OCI-LY7 (cell line): ENCODE measurements at regions not wholly inside any gene's neighbourhood (a gene's known extent, or its start where the extent isn't known, plus 50 kb on each side); places are given as distances from the start of the nearest gene placed in this dataset.

Source experiments
- BruUV-seq: library from RNA; stranded (reverse); fragments of 400-500 nt; replicated peaks from 2 replicates; lab custom pipeline; 2021; lab: Mats Ljungman, UMichigan
- CTCF ChIA-PET: fragments of 300-600 bp; sonication (Branson Sonifier 250); formaldehyde crosslinking; loops from one replicate; lab custom pipeline; 2022; ENCODE audit warnings: antibody characterized with exemption; ENCODE audit not compliant: unreplicated experiment; lab: Charles Lee
- POLR2A ChIA-PET: fragments of 300-600 bp; sonication (Branson Sonifier 250); formaldehyde crosslinking; loops from one replicate; lab custom pipeline; 2022; ENCODE audit warnings: antibody characterized with exemption; lab: Charles Lee
- DNase-seq: peaks from one replicate; pipeline ENCODE4 v3.0.0-alpha.2; 2015; ENCODE audit warnings: low spot score
- H2AFZ ChIP-seq: fragments of 200-600 bp; sonication (generic), shearing (Covaris generic); 2 replicates; pipeline ENCODE4 v1.6.1; 2014; ENCODE audit warnings: mild to moderate bottlenecking, antibody characterized with exemption, low read length, moderate library complexity
- H3K27ac ChIP-seq: fragments of 200-600 bp; sonication (generic); 2 replicates; pipeline ENCODE4 v1.5.1; 2014; ENCODE audit warnings: mixed run types, low read depth, mild to moderate bottlenecking, moderate library complexity, low read length, inconsistent platforms; ENCODE audit not compliant: poor library complexity, severe bottlenecking
- H3K36me3 ChIP-seq: fragments of 200-600 bp; sonication (generic); 2 replicates; pipeline ENCODE4 v1.6.1; 2014; ENCODE audit warnings: mild to moderate bottlenecking, antibody characterized with exemption, low read length, moderate library complexity, mixed read lengths; ENCODE audit not compliant: insufficient read depth
- H3K4me1 ChIP-seq: fragments of 200-600 bp; sonication (generic); 2 replicates; pipeline ENCODE4 v1.5.1; 2014; ENCODE audit warnings: mild to moderate bottlenecking, low read length; ENCODE audit not compliant: insufficient read depth, poor library complexity, severe bottlenecking
- H3K4me2 ChIP-seq: fragments of 200-600 bp; sonication (generic); 2 replicates; pipeline ENCODE4 v1.6.1; 2014; ENCODE audit warnings: mild to moderate bottlenecking, low read length
- H3K4me3 ChIP-seq: fragments of 200-600 bp; sonication (generic); 2 replicates; pipeline ENCODE4 v1.5.1; 2014; ENCODE audit warnings: mild to moderate bottlenecking, low read depth, low read length; ENCODE audit not compliant: poor library complexity, severe bottlenecking
- H3K79me2 ChIP-seq: fragments of 200-600 bp; sonication (generic); 2 replicates; pipeline ENCODE4 v1.6.1; 2016; ENCODE audit warnings: low read depth, mild to moderate bottlenecking, low read length, moderate library complexity, mixed read lengths; ENCODE audit not compliant: insufficient read depth
- H3K9me2 ChIP-seq: fragments of 200-600 bp; sonication (generic); 2 replicates; pipeline ENCODE4 v1.6.1; 2016; ENCODE audit warnings: mild to moderate bottlenecking, low read length, mixed read lengths; ENCODE audit not compliant: insufficient read depth
- H3K9me3 ChIP-seq: fragments of 200-600 bp; sonication (generic); 2 replicates; pipeline ENCODE4 v1.6.1; 2014; ENCODE audit warnings: mild to moderate bottlenecking, mixed run types, low read length, mixed read lengths
- H4K20me1 ChIP-seq: fragments of 200-600 bp; sonication (generic); 2 replicates; pipeline ENCODE4 v1.6.1; 2014; ENCODE audit warnings: mild to moderate bottlenecking, antibody characterized with exemption, low read length, moderate library complexity, mixed read lengths; ENCODE audit not compliant: insufficient read depth
- CTCF ChIP-seq: fragments of 200-600 bp; sonication (generic); conservative IDR thresholded peaks from 2 replicates; pipeline ENCODE4 v1.5.1; 2014; ENCODE audit warnings: mild to moderate bottlenecking, antibody characterized with exemption, low read length, moderate library complexity, mixed read lengths
- EZH2phosphoT487 ChIP-seq: fragments of 200-600 bp; sonication (generic); IDR thresholded peaks from 2 replicates; pipeline ENCODE4 v1.6.1; 2018; ENCODE audit warnings: low read depth, borderline replicate concordance, mild to moderate bottlenecking, mixed run types, antibody characterized with exemption, low read length, moderate library complexity, mixed read lengths
- intact Hi-C: fragments of 100-400 bp; cut with micrococcal nuclease; formaldehyde crosslinking; loops from one replicate; pipeline ENCODE4 v1.10.0; 2022; ENCODE audit not compliant: unreplicated experiment

- Histone ChIP-seq H3K36me3 (no peaks in the 10 kb centered on the region), H3K27ac (no peak overlapping the region), H3K9me2 (no peaks in the 10 kb centered on the region), H4K20me1 (no peaks in the 10 kb centered on the region), H3K79me2 (no peaks in the 10 kb centered on the region), H3K4me3 (no peak overlapping the region), H3K9me3 (no peaks in the 10 kb centered on the region), H3K4me2 (no peak overlapping the region), H2AFZ (no peak overlapping the region), H3K4me1 (peaks cover 15% of the 10 kb centered on the region)
- ChIA-PET CTCF (no interaction called here), POLR2A (interaction anchor here (0.6 to 2.2 kb wide), 4 partner anchors 8 to 114 kb away, joined by 3 to 5 read pairs (median 4); no protein-coding TSS in a partner anchor)
- TF ChIP-seq EZH2phosphoT487 = no peak
- no peak for TF ChIP-seq CTCF
- DNase-seq = no peak
- no TSS peak for BruUV-seq
- intact Hi-C loops = no loop called here
Measured at GRCh38 chr3:117606866-117607265, 897.3 kb downstream of the TUSC7 start.

- no peak for TF ChIP-seq EZH2phosphoT487
- TF ChIP-seq CTCF = no peak
- no peaks in the 10 kb centered on the region for H3K4me1 ChIP-seq
- H3K79me2 ChIP-seq = no peaks in the 10 kb centered on the region
- POLR2A ChIA-PET = interaction anchor here (0.6 to 1.4 kb wide), 4 partner anchors 9 to 16 kb away, joined by 3 to 10 read pairs (median 3); no protein-coding TSS in a partner anchor
- no peak overlapping the region for H3K27ac ChIP-seq
- CTCF ChIA-PET = no interaction called here
- H2AFZ ChIP-seq = no peak overlapping the region
- no TSS peak for BruUV-seq
- H3K36me3 ChIP-seq = no peaks in the 10 kb centered on the region
- H3K9me3 ChIP-seq = no peaks in the 10 kb centered on the region
- H3K4me3 ChIP-seq = no peak overlapping the region
- no peak overlapping the region for H3K4me2 ChIP-seq
- intact Hi-C loops = no loop called here
- no peak for DNase-seq
- no peaks in the 10 kb centered on the region for H4K20me1 ChIP-seq
- H3K9me2 ChIP-seq = no peaks in the 10 kb centered on the region
Measured at GRCh38 chr3:117609330-117609729, 899.8 kb downstream of the TUSC7 start.

- Histone ChIP-seq H3K79me2 (no peaks in the 10 kb centered on the region), H3K4me3 (no peak overlapping the region), H3K27ac (no peak overlapping the region), H3K4me1 (no peaks in the 10 kb centered on the region), H2AFZ (no peak overlapping the region), H3K36me3 (no peaks in the 10 kb centered on the region), H3K9me2 (no peaks in the 10 kb centered on the region), H3K9me3 (no peaks in the 10 kb centered on the region), H3K4me2 (no peak overlapping the region), H4K20me1 (no peaks in the 10 kb centered on the region)
- intact Hi-C loops = no loop called here
- ChIA-PET CTCF (no interaction called here), POLR2A (interaction anchor here (0.5 to 1.8 kb wide), 7 partner anchors 9 to 70 kb away, joined by 3 to 9 read pairs (median 4); no protein-coding TSS in a partner anchor)
- TF ChIP-seq EZH2phosphoT487 = no peak
- TF ChIP-seq CTCF = no peak
- BruUV-seq = no TSS peak
- no peak for DNase-seq
Measured at GRCh38 chr3:117610156-117610555, 900.6 kb downstream of the TUSC7 start.
